H1 (cell line): ENCODE measurements at regions not wholly inside any gene's neighbourhood (a gene's known extent, or its start where the extent isn't known, plus 50 kb on each side); places are given as distances from the start of the nearest gene placed in this dataset.

Experiments
- CHD2 ChIP-seq: IDR thresholded peaks from 2 replicates; pipeline ENCODE4 v1.6.1; 2012; ENCODE audit warnings: low read length, improper control_type of control experiment
- KDM1A ChIP-seq: fragments of 200-600, 300-600 bp; sonication (generic); IDR thresholded peaks from 2 replicates; pipeline ENCODE4 v1.7.1; 2016; ENCODE audit warnings: mild to moderate bottlenecking, low read length, borderline replicate concordance
- NANOG ChIP-seq: IDR thresholded peaks from 2 replicates; pipeline ENCODE4 v1.6.1; 2011; ENCODE audit warnings: low read length, low read depth, mild to moderate bottlenecking, inconsistent platforms; ENCODE audit not compliant: insufficient read depth, poor library complexity, severe bottlenecking
- NRF1 ChIP-seq: IDR thresholded peaks from 2 replicates; pipeline ENCODE4 v1.6.1; 2011; ENCODE audit warnings: mild to moderate bottlenecking, low read depth, low read length, improper control_type of control experiment
- RBBP5 ChIP-seq: IDR thresholded peaks from 2 replicates; pipeline ENCODE4 v1.7.1; 2012; ENCODE audit warnings: low read depth, mild to moderate bottlenecking, inconsistent platforms, low read length, moderate library complexity, borderline replicate concordance
- SP2 ChIP-seq: IDR thresholded peaks from 2 replicates; pipeline ENCODE4 v1.6.1; 2012; ENCODE audit warnings: mild to moderate bottlenecking, low read length, inconsistent platforms
- TAF1 ChIP-seq: IDR thresholded peaks from 2 replicates; pipeline ENCODE4 v1.6.1; 2011; ENCODE audit warnings: mild to moderate bottlenecking, low read depth, low read length

DNA sequence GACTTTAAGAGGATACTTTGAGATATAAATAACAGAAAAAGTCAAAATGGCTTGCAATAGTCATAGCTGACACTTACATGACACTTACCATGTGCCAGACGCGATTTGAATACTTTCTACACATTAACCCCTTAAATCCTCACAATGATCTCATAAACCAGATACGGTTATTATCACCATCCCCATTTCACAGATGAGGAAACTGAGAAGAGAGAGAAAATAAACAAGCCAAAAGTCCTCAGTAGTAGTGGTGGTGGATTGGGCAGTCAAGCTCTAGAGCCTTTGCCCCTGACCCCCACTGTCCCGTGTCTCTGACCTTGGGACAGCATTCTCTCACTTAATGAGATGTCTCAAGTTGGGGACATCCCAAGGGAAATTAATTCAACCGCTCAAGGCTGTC lies 105.2 kb upstream of the TAF1B start (continued):
- no peak for TF ChIP-seq KDM1A
- TF ChIP-seq CHD2 = no peak
- no peak for TF ChIP-seq SP2
- no peak for TF ChIP-seq RBBP5
- TF ChIP-seq NANOG = no peak
- no peak for TF ChIP-seq NRF1
- TF ChIP-seq TAF1 = no peak
